ENCODE measurements at regions not wholly inside any gene's neighbourhood (a gene's known extent, or its start where the extent isn't known, plus 50 kb on each side); places are given as distances from the start of the nearest gene placed in this dataset.

DNA sequence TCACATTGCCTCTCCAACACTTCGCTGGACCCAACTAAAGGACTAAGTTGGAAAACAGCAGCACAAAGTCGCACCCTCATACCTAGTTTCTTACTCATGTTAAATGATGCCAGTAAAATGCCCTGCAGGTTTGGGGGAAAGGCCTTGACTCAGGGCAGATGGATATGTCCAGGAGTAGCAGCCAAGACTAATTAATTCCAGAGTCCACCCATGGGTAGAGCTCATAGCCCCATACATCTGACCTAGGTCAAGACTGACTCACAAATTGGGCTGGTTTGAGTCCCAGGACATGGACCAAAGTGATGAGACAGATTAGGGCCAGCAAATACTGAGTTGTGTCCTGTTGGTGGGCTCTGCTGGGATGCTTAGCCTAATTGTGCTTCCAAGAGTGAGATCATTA, 224.0 kb upstream of the BTG1 start:
- TF ChIP-seq, protein P1, sequence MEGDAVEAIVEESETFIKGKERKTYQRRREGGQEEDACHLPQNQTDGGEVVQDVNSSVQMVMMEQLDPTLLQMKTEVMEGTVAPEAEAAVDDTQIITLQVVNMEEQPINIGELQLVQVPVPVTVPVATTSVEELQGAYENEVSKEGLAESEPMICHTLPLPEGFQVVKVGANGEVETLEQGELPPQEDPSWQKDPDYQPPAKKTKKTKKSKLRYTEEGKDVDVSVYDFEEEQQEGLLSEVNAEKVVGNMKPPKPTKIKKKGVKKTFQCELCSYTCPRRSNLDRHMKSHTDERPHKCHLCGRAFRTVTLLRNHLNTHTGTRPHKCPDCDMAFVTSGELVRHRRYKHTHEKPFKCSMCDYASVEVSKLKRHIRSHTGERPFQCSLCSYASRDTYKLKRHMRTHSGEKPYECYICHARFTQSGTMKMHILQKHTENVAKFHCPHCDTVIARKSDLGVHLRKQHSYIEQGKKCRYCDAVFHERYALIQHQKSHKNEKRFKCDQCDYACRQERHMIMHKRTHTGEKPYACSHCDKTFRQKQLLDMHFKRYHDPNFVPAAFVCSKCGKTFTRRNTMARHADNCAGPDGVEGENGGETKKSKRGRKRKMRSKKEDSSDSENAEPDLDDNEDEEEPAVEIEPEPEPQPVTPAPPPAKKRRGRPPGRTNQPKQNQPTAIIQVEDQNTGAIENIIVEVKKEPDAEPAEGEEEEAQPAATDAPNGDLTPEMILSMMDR (IDR thresholded peaks at IDR 0.05): no peak
- TF ChIP-seq POLR2A (IDR thresholded peaks at IDR 0.05) (no peak), POLR2AphosphoS5 (IDR thresholded peaks at IDR 0.05) (no peak)
